SKM-1 treated with dmso at 0.1 percent for 144 hours (cell line): ENCODE measurements at regions not wholly inside any gene's neighbourhood (a gene's known extent, or its start where the extent isn't known, plus 50 kb on each side); places are given as distances from the start of the nearest gene placed in this dataset.

Experiments
- DNase-seq: peaks from one replicate; lab custom pipeline; 2025; ENCODE audit not compliant: unreplicated experiment; lab: John Stamatoyannopoulos, UW

DNA sequence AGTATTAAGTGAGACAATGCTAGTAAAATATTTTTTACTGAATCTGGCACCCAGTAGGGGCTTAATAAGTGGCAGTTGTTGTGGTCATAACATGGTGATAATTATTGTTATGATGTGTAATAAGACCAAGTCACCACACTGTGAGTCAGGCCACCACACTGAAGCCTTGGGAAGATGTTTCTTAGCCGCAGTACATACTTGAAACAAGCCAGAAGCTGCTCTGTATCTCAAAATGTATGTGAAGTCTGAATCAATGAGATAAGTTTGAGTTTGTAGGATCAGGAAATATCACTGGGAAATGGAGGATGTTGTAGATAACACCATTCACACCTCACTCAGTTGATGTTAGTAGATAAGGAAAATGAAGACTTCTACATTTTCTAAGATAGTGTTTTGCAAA is 51.3 kb upstream of the PTPN3 start:
- DNase-seq = no peak

DNA sequence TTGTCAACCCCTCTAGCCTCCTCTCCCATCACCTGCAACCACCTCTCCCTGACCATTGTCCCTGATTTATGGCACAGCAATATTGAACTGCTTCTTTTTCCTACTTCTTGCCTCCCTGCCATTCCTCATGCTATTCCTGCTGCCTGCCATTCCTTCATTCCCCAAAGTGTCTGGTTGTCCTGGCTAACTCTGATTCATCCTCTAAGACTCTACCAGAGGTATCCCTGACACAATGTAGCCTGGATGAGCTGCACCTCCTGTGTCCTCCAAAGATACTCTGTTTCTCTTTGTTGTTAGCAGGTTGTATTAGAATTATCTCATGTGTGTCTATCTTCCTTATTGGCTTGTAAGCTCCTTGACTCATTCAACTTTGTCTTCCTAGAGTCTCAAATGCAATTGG is 53.5 kb upstream of the PTPN3 start:
- no peak for DNase-seq

DNA sequence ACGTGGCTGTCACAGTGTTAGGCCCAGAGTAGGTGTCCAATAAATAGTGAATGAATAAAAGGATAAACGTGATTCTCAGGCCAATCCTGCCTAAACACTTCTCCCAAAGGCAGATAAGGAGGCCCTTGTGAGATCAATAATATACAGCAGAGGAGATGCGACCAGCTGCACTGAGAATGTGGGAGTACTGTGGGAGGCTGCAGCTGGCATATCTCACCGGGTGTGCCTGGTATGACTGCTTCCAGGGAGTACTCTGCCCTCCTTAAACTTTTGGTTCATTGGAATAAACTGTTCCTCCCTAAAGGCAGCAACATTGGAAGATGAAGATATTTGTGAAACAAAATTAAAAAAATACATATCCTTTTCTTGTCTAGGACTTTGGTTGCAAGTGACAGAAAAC is 57.1 kb upstream of the PTPN3 start:
- no peak for DNase-seq

DNA sequence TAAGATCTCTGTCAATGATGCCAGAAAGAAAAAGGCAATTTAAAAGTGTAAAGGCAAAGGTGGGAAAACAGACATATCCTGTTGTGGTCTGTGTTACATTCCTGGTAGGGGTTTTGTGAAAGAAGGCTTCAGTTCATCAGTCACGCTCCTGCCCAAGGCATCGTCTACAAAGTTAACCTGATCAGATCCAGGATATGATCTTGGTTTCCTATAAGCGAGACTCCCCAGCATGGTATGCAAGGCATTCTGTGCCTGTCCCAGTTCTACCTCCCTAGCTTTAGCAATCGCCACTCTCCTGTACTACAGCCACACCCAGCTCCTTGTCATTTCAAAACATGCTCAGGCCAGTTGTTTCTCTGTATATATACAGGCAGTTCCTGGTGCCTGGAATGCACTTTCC is 58.0 kb upstream of the PTPN3 start:
- DNase-seq = no peak

DNA sequence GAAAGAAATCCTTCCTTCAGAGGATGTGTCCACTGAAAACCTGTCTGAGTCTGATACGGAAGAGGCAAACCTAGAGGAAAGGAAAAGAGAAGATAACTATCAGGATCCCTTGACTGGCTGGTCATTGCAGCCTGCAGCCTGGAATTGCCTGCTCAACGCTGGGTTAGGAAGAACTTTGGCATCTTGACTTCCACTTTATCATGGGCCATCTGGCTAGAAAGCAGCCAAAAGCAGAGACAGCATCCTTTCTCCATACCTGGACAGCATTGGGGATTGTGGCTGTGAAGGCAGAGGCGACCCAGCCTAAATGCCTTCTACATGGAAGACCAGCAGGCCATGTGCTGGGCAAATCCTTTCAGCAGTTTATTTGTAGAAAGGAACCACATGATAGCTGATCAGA is 58.7 kb upstream of the PTPN3 start:
- no peak for DNase-seq

DNA sequence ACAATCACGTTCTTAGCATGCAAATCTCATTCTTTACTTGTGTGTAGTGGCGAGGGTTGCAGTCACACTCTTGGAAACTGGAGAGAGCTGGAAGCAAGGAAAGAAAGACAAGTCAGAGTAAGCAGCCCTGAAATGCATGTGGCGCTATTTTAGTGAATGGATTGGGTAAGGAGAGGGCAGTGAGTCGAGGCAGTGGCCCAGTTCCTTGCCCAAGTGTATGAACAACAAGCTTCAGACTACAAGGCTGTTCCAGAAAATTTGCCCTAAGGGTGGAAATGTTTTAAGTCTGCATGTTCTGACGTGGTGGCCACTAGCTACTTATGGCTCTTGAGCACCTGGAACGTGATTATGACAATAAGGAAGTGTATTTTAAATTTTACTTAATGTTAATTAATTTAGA is 59.4 kb upstream of the PTPN3 start:
- no peak for DNase-seq

DNA sequence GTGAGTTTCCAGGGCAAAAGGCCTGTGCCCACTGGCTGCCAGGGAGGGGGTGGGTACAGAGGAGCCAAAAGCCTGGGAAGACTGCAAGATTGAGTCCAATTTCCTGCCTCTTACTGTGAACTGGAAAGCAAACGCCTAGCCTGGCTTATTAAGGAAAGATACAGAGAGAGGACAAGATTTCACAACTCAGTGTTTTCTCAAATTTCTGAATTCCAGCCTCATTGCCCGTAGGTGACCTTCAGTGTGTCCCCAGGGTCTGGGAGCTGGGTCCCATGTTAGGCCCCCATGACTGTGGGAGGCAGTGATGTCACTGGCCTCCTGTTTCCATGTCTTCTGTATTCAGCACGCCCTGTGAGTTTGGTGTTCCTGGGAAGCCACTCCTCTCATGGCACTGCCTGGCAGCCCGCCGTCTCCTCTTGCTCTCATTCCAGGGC is 60.6 kb upstream of the PTPN3 start:
- no peak for DNase-seq

DNA sequence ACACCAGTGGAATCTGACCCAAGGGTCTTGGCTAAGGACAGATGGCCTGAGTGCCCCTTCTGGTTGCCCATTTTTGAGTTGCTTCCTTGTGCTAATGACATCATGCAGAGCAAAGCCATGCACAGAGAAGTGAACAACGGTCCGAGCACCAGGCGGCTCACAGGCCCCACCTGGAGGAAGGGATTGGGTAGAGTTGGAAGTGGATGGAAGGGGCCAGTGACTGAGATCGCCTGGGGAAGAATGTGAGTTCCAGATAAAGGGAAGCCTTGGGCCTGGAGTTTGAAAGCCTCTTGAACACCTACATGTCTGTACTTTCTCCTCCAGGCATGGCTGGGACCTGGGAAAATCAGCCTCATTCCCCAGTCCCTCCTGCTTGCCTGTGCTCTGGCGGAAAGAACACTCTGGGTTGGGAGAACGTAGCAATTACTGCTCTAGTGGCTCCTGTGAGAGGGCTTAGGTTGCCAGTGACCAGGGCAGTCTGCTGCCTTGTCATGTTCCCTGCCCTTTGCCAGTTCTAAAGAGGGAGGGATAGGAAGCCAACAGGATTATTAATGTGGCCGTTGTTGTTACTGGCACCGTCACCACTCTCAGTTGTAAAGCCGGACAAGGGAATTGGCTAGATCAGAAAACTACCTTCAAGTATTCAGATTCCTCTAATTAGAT is 62.5 kb upstream of the PTPN3 start:
- DNase-seq = no peak

DNA sequence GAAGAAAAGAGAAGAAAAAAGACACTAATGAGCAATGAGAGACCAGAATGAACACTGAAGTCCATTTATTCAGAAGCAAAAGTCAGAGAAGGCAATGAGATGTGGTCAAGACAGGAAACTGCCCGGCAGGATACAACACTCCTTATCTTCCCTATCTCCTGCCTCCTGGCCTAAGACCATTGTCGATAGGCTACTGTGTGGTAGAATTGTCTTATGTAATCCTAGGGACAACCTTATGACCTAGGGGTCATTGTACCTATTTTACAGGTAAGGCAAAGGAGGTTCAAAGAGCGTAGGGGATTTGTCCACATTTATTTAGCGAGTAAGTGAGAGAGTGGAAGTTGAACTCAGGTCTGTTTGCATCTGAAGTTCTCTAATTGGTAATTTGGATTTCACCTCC is 63.0 kb upstream of the PTPN3 start:
- DNase-seq = no peak

DNA sequence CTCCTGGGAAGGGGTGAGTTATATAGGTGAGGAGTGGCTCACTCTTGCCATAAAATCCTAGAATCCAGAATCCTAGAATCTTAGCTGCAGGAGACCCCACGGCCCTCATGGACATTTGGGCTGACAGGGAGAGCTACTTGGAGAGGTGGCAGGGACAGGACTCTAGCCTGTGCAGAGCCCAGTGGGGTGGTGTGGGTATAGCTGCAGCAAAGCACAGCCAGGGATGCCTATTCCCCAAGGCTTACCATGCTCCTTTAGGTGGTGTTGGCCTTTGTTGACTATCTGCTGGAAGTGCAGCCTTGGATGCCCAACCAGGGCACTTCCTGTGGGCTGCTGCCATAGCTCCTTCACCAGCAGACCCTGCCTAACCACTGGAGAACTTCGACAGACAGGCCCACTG is 70.0 kb upstream of the PTPN3 start:
- DNase-seq = no peak

DNA sequence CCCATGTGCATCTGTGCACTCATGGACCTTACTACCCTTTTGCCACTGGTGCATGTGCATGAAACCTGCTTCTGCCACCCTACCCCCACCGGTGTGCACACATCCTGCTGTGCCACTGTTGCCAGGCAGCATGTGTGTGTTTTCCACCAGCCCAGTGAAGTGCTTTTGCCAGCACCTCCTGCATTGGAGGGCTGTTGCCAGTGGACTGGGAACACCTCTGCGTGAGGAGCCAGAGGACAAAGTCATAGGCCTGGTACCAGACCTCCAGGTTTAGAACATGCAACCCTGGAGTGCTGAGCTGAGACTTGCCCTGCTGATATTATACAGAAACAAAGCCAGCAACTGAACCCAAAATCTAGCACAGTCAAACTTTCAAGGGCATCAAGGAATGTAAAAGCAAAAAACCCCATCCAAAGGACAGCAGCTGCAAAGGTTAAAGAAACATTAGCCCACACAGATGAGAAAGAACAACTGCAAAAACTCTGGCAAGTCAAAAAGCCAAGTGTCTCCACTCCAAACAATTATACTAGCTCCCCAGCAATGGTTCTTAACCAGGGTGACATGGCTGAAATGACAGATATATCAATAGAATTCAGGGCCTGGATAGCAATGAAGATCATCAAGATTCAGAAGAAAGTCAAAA is 70.6 kb upstream of the PTPN3 start:
- no peak for DNase-seq

DNA sequence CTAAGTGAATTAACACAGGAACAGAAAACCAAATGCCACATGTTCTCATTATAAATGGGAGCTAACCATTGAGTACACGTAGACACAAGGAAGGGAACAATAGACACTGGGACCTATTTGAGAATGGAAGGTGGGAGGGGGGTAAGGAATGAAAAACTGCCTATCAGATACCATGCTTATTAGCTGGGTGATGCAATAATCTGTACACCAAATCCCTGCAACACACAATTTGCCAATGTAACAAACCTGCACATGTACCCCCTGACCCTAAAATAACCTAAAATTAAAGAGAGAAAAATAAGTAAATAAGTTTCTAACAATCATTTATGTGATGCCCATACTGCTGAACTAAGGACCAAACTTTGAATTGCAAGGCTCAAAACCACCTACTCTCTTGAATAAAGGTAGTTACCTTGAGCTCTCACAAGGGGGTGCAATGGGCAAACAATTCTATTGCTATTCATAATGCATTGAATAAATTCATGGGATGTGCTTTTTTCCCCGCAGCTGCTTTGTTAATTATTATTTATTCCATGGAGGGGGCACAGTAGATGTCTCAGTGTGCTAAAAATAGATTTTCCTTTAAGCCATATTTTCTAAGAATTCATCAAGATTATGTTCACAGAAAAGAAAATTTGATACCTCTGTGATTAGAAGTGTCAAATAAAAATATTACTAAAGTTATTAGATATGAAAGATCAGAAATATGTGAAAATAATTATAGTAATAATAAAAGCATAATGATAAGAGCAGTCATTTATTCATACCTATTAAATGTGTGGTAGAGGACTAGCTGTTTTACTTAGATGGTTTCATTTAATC is 76.2 kb upstream of the PTPN3 start:
- DNase-seq = peak; percentile 15

DNA sequence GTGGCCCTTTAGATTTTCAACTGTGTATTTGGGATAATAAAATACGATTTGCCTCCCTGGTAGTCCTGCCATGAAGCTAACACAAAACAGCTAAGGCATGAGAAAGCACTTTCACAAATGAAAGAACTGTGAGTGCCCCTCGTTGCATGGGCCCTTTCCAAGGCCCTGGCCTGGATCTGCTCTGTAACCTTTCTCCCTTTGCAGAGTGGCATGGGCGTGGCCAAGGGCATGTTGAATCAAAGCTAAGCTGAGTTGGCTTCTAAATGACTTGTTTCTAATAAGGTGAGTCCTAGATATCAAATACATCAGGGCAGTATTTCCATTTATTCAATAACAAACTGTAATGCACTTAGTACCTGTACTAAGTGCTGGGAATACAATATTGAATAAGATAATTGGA is 78.7 kb upstream of the PTPN3 start:
- no peak for DNase-seq

DNA sequence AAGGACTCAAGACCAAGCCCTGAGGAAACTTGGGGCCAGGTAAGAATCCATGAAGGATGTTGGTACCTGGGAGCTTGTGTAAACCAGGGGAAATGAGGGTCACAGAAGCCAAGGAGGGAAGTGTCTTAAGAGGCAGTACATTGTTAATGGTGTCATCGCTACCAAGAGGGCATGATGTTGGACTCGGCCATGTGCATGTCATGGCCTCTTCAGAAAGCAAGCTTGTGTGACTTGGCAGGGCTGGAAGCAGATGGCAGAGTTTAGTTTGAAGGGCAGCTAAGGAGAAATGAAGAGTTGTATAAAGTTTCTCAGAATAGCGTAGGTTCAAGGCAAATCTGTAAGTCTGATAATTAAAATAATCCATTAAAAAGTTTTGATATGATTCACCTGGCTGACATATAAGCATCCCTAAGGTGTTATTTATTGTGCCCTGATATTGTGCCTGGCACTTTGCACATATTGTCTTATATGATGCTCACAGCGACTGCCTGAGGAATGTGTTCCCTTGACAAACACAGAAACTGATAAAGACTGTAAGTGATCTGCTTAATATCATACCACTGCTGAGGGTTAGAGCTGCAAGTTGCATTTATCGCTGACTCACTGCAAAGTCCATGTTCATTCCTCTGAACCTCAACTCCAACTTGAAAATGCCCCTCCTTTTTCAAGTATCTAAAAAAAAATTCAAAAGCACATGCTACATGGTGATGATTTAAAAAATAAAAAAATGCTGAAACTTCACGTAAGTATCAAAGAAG is 81.3 kb upstream of the PTPN3 start:
- no peak for DNase-seq

DNA sequence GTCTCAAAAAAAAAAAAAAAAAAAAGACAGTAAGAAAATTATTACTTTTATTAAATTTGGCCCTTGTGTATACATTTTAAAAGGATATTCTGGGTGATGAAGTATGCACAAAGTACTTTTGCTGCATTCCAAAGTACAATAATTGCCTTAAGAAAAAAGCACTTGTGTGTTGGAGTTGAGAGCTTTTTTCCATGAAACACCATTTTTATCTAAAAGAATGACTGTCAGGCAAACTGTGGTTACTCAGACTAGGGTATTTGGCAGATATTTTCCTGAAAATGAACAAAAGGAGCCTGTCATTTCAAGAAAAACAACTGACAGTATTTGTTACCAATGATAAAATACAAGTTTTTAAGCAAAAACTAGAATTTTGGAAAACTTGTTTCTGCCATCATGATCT is 84.3 kb upstream of the PTPN3 start:
- DNase-seq = no peak

DNA sequence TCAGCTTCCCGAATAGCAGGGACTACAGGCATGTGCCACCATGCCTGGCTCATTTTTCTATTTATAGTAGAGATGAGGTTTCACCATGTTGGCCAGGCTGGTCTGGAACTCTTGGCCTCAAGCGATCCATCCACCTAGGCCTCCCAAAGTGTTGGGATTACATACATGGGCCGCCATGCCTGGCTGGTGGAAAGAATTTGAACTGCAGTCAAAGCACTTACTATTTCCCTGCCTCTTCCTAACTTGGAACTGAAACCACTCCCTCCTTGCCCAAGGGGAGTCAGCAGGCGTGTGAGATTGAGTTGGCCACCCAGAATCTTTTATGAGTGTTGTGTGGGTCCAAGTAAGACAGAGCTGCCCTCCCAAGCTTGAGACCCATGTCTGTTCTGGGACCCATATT is 86.1 kb upstream of the PTPN3 start:
- no peak for DNase-seq

DNA sequence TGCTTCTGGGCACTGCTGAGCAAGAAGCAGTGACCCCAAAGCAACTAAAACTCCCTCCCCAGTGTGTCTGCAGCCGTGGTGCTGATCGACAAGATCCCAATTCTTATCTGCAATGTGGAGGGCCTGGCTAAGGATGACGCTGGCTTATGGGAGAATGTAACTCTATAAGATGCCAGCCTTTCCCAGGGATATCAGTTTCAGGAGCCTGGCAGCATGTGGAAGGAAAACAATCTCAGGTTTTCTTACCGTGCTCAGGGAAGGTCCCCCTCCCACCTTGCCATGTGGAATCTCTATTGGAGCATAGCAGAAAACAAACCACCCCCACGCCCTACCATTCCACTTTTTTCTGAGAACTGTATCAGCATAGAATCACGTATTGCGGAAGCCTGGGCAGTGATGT is 87.7 kb upstream of the PTPN3 start:
- no peak for DNase-seq

DNA sequence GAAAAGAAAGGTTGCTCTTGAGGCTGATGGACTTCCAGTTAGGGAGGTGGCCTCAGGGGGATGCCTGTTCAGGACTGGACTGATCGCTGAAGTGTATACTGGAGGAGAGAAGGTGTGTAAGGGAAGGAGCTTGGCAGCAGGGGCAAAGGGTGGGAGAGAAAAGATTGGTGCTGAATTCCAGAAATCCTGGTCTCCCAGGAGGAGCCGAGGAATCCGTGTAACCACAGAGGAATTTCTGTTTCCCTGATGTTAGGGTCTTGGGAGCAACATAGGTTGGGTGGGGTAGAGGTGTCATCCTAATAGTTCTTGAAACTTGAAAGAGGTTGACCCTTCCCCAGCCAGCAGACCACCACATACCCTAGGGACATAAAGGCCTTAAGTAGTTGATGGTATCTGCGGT is 88.9 kb upstream of the PTPN3 start:
- no peak for DNase-seq

DNA sequence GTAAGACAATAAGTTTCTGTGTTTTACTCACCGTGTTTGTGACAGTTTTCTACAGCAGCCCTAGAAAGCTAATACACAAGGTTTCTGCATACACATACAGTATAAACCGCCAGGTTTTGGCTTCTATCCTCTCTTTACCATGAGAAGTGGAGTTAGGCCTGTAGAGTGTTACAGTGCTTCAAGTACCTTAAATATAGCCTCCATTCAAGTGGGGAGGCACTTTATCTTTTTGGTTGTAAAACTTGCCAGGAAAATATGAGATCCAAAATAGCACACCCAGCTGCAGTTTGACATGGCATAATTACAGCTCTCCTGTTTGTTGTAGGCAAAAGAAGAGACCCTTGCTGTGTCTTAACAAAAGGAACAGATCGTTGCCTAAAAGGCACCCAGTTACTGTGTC is 90.3 kb upstream of the PTPN3 start:
- DNase-seq = no peak

DNA sequence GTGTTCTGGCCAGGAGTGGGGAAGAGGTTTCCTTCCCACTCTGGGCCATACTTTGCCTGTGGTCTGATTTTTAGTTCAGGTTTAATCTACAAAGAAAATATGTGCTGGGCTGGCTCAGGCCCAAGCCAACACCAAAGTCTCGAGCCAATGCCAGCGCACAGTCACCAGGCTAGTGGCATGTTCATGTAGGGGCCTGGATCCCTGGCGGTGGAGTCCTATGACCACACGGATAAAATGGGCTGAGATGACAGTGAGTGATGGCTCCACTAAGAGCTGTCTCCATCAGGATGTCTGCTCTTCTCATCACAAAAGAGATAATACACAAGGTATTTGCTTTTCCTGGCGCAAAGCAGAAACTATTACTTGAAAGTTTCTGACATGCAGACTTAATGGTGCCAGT is 92.9 kb upstream of the PTPN3 start:
- no peak for DNase-seq

DNA sequence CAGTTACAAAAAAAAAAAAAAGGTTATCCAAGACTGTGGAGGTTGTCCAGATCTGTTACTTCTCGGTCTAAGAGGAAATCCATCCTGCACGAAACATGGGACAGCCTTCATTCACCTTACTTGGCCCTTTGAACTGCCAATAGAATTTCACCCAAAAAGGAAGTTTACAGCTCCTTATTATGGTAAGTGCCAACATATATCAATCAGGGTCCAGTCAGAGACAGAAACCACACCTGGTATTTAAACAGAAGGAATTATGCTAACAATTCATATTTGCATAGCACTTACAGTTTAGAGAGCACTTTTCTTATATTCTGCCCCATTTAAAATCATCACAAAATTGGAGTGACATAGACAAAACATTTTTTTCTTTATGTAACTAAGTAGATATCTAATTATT is 93.6 kb upstream of the PTPN3 start:
- DNase-seq = no peak

DNA sequence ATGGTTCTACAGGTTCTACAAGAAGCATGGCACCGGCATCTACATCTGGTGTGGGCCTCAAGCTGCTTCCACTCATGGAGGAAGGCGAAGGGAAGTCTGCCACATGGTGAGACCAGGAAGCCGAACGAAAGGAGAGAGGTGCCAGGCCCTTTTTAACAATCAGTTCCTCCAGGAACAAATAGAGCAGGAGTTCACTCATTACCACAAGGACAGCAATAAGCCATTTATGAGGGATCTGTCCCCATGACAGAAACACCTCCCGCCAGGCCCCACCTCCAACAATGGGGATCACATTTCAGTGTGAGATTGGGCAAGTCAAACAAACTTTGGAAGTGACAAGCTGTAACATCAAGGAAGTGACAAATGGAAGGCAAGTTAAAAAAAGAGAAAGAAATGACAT is 95.5 kb upstream of the PTPN3 start:
- no peak for DNase-seq
